ENCODE measurements at regions not wholly inside any gene's neighbourhood (a gene's known extent, or its start where the extent isn't known, plus 50 kb on each side); places are given as distances from the start of the nearest gene placed in this dataset.

- DNase-seq (ENCODE audit: low read depth in 1 of 2, low spot score in 1 of 2): no peak
- Histone ChIP-seq H3K36me3 (no peaks in the 10 kb centered on the region), H3K4me3 (no peak overlapping the region), H3K27me3 (no peaks in the 10 kb centered on the region), H3K27ac (no peak overlapping the region), H3K9me3 (ENCODE audit: low read depth) (no peaks in the 10 kb centered on the region), H3K4me1 (ENCODE audit: low read depth) (no peaks in the 10 kb centered on the region)
- TF ChIP-seq CTCF (IDR thresholded peaks at IDR 0.05; ENCODE audit: low read depth, low read length): no peak
Observed at GRCh38 chr12:60616400-60616799, 1020.6 kb downstream of the SLC16A7 start.

- no peak for DNase-seq (ENCODE audit: low read depth in 1 of 2, low spot score in 1 of 2)
- no peaks in the 10 kb centered on the region for H3K9me3 ChIP-seq (ENCODE audit: low read depth)
- no peak overlapping the region for H3K27ac ChIP-seq
- H3K36me3 ChIP-seq: no peaks in the 10 kb centered on the region
- H3K4me3 ChIP-seq: no peak overlapping the region
- H3K27me3 ChIP-seq: no peaks in the 10 kb centered on the region
- TF ChIP-seq CTCF (IDR thresholded peaks at IDR 0.05; ENCODE audit: low read depth, low read length): no peak
- H3K4me1 ChIP-seq (ENCODE audit: low read depth): no peaks in the 10 kb centered on the region
Observed at GRCh38 chr12:60630796-60631195, 1035.0 kb downstream of the SLC16A7 start.

- DNase-seq (ENCODE audit: low read depth in 1 of 2, low spot score in 1 of 2): no peak
- no peaks in the 10 kb centered on the region for H3K27me3 ChIP-seq
- H3K27ac ChIP-seq: no peak overlapping the region
- H3K9me3 ChIP-seq (ENCODE audit: low read depth): peaks cover 7% of the 10 kb centered on the region
- no peak overlapping the region for H3K4me3 ChIP-seq
- no peaks in the 10 kb centered on the region for H3K4me1 ChIP-seq (ENCODE audit: low read depth)
- no peak for TF ChIP-seq CTCF (IDR thresholded peaks at IDR 0.05; ENCODE audit: low read depth, low read length)
- H3K36me3 ChIP-seq: no peaks in the 10 kb centered on the region
Observed at GRCh38 chr12:60644076-60644475, 1048.2 kb downstream of the SLC16A7 start.

GRCh38 chr12:60666895-60667294 lies 1071.1 kb downstream of the SLC16A7 start:
- H3K27ac ChIP-seq: no peak overlapping the region
- TF ChIP-seq CTCF (IDR thresholded peaks at IDR 0.05; ENCODE audit: low read depth, low read length): no peak
- H3K27me3 ChIP-seq: no peaks in the 10 kb centered on the region
- H3K9me3 ChIP-seq (ENCODE audit: low read depth): no peaks in the 10 kb centered on the region
- H3K4me1 ChIP-seq (ENCODE audit: low read depth): no peaks in the 10 kb centered on the region
- no peaks in the 10 kb centered on the region for H3K36me3 ChIP-seq
- H3K4me3 ChIP-seq: no peak overlapping the region
- DNase-seq (ENCODE audit: low read depth in 1 of 2, low spot score in 1 of 2): no peak

GRCh38 chr12:60672949-60673348 lies 1077.1 kb downstream of the SLC16A7 start:
- no peak for DNase-seq (ENCODE audit: low read depth in 1 of 2, low spot score in 1 of 2)
- H3K4me3 ChIP-seq: no peak overlapping the region
- no peaks in the 10 kb centered on the region for H3K36me3 ChIP-seq
- H3K27ac ChIP-seq: no peak overlapping the region
- no peaks in the 10 kb centered on the region for H3K27me3 ChIP-seq
- H3K9me3 ChIP-seq (ENCODE audit: low read depth): no peaks in the 10 kb centered on the region
- no peak for TF ChIP-seq CTCF (IDR thresholded peaks at IDR 0.05; ENCODE audit: low read depth, low read length)
- no peaks in the 10 kb centered on the region for H3K4me1 ChIP-seq (ENCODE audit: low read depth)
